ENCODE measurements at regions not wholly inside any gene's neighbourhood (a gene's known extent, or its start where the extent isn't known, plus 50 kb on each side); places are given as distances from the start of the nearest gene placed in this dataset.

- no peak for TF ChIP-seq EZH2phosphoT487 (IDR thresholded peaks at IDR 0.05; ENCODE audit: borderline replicate concordance)
- no peak for TF ChIP-seq CTCF (conservative IDR thresholded peaks at IDR 0.05; ENCODE audit: low read length)
Observed at GRCh38 chr11:134916421-134917213, 504.6 kb upstream of the B3GAT1 start.

All from Loucy (cell line).